ENCODE measurements at regions not wholly inside any gene's neighbourhood (a gene's known extent, or its start where the extent isn't known, plus 50 kb on each side); places are given as distances from the start of the nearest gene placed in this dataset.
A peak's percentile ranks its signal among the peaks of the same experiment; 100 is the strongest.

DNA sequence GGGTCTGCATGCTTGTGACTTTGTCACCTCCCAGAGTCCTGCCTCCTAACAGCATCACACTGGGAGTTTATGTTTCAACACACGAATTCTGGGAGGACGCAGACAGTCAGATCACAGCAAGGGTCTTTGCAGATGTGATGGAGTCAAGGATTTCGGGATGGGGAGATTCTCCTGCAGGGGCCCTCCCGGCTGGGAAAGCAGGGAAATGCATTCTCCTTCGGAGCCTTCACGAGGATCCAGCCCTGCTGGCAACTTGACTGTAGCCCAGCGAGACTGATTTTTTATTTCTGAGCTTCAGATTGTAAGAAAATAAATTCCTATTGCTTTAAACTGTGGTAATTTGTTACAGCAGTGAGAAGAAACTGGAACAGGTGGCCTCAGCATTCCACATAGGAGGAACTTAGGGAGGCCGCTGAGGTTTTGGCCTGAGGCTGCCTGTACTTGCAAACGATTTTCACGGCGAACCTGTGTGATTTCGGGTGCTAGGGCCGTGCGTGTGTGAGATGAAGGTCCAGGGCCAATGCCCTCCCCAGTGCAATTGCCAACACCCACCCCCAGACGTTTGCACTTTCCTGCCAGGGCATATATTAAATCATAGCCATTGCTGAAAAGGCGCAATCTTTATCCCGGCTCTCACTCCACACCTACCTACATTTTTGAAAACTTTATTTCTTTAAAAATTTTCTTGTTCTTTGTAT lies 79.8 kb downstream of the ASB1 start:
- in situ Hi-C loops (cut with HindIII; ENCODE audit: low sequenced_read_pairs): no loop called here
- DNase-seq (ENCODE audit: low read depth, low spot score): no peak
- TF ChIP-seq, protein P1, sequence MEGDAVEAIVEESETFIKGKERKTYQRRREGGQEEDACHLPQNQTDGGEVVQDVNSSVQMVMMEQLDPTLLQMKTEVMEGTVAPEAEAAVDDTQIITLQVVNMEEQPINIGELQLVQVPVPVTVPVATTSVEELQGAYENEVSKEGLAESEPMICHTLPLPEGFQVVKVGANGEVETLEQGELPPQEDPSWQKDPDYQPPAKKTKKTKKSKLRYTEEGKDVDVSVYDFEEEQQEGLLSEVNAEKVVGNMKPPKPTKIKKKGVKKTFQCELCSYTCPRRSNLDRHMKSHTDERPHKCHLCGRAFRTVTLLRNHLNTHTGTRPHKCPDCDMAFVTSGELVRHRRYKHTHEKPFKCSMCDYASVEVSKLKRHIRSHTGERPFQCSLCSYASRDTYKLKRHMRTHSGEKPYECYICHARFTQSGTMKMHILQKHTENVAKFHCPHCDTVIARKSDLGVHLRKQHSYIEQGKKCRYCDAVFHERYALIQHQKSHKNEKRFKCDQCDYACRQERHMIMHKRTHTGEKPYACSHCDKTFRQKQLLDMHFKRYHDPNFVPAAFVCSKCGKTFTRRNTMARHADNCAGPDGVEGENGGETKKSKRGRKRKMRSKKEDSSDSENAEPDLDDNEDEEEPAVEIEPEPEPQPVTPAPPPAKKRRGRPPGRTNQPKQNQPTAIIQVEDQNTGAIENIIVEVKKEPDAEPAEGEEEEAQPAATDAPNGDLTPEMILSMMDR (IDR thresholded peaks at IDR 0.05; ENCODE audit: low read depth, low read length): no peak

DNA sequence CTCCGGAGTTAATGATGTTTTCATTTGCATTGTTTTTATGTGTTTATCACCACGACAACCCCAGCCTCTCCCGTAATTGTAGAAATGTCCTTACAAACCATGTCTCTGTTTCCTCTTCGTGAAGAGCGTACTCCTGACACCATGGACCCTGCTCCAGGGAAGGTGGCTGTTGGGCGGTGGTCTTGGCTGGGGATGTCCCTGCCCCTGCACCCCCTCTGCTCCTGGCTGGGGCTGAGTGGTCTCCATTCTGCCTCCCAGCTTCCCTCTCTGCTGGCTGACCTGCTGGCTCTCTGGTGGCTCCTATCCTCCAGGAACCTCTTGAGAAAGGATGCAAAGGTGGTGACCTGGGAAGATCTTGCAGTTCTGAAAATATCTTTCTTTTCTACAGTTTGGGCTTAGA lies 81.1 kb downstream of the ASB1 start:
- DNase-seq (ENCODE audit: low read depth, low spot score): no peak
- TF ChIP-seq, protein P1 (IDR thresholded peaks at IDR 0.05; ENCODE audit: low read depth, low read length): no peak
- no peak overlapping the region for H3K4me3 ChIP-seq (ENCODE audit: low read depth, low read length)
- in situ Hi-C loops (cut with HindIII; ENCODE audit: low sequenced_read_pairs): no loop called here

More for the DNA sequence above, 79.8 kb downstream of the ASB1 start:
- no peak overlapping the region for H3K4me3 ChIP-seq (ENCODE audit: low read depth, low read length)

DNA sequence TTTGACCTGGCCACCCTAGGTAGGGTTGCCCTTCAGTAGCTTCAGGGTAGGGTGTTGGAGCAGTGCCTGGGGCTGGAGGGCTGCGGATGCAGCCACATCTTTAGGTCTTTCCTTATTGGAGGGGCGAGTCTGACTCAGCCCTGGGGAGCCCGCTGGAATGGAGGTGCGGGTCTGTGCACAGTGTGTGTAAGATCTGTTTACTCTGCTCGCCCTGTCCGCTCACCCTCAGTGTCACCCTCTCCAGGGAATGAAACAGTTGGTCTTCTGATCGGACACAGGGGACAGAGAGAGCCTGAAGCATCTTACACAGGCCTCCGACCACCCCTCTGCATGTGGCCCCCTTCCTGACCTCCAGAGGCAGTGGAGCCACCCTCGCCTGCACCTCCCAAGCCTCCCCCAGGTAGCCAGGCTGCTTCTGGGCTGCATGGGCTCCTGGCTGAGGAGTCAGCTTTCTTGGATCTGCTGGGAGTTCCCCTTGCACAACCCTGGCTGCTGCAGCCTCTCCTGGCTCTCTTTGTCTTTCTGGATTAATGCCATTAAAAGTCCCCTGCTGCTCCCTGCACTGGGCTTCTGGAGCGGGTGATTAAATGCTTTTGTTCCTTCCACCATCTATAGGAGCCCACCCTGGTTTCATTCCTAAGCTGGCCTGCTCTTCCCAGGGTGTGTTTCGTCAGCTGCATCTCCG lies 82.6 kb downstream of the ASB1 start:
- TF ChIP-seq, protein P1 (IDR thresholded peaks at IDR 0.05; ENCODE audit: low read depth, low read length): no peak
- in situ Hi-C loops (cut with HindIII; ENCODE audit: low sequenced_read_pairs): no loop called here
- DNase-seq (ENCODE audit: low read depth, low spot score): peak; percentile 37
- H3K4me3 ChIP-seq (ENCODE audit: low read depth, low read length): no peak overlapping the region

DNA sequence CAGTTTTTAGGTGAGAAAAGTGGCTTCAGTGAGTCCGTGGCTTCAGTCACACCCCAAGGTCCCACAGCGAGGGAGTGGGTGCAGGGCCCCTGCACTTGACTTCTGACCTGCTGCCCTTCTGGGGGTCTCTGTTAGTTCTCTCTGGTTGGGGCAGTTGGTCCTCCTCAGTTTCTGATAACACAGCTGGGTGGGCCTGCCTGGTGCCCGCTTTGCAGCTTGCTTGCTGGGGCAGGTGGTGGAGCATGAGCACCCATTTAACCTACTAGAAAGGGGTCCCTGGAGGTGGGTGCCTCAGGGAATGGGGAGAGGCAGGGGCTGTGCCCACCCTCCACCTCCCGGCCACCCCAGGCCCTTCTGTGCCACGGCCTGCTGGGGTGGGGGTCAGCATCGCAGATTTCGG lies 83.2 kb downstream of the ASB1 start:
- no peak overlapping the region for H3K4me3 ChIP-seq (ENCODE audit: low read depth, low read length)
- in situ Hi-C loops (cut with HindIII; ENCODE audit: low sequenced_read_pairs): no loop called here
- no peak for DNase-seq (ENCODE audit: low read depth, low spot score)
- TF ChIP-seq, protein P1 (IDR thresholded peaks at IDR 0.05; ENCODE audit: low read depth, low read length): no peak

DNA sequence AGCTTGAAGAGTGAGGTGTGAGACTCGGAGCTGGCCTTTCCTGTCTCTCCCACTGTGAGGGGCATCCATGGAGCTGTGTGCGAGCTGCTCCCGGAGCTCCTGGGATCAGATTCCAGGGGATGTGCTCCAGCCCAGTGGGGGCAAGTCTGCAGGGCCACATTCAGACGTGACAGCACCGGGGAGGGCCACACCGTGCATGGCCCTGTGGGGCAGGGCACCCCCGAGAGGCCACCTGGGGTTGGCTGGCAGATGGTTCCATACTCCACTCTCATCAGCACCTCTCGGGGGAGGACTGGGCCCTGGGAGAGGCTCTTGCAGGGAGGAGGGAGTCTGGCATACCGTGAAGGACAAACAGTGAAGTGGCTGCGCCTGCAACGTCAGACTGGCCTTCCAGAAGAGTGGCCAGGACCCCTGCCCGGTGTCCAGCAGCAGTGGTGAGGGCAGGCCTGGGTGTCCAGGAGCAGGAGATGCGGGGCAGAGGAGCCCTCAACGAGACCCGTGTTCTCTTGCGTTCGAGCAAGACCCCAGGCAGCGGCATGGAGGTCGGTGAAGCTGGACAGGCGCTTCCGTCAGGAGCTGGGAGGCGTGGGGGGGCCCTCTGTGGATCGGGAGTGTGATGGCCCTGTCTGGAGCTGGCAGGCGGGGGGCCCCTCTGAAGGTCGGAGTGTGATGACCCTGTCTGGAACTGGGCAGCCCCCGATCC lies 84.3 kb downstream of the ASB1 start:
- H3K4me3 ChIP-seq (ENCODE audit: low read depth, low read length): no peak overlapping the region
- DNase-seq (ENCODE audit: low read depth, low spot score): no peak
- TF ChIP-seq, protein P1 (IDR thresholded peaks at IDR 0.05; ENCODE audit: low read depth, low read length): no peak
- in situ Hi-C loops (cut with HindIII; ENCODE audit: low sequenced_read_pairs): no loop called here

DNA sequence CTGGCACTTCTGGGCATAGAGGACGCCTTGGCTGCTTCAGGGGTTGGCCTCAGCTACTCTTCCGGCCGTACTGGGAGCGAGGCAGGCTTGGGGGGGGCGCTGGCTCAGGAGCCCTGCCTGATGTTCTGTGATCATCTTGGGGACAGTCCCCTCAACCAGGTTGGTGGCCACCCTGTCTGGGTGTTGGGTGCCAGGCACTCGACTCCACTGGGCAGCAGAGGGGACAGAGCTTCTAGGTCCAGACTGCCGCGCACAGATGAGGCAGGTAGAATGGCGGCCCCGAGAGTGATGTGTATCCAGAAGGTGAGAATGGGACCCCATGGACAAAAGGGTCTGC lies 84.9 kb downstream of the ASB1 start:
- no peak overlapping the region for H3K4me3 ChIP-seq (ENCODE audit: low read depth, low read length)
- in situ Hi-C loops (cut with HindIII; ENCODE audit: low sequenced_read_pairs): no loop called here
- TF ChIP-seq, protein P1 (IDR thresholded peaks at IDR 0.05; ENCODE audit: low read depth, low read length): no peak
- no peak for DNase-seq (ENCODE audit: low read depth, low spot score)
